Sigmoid colon (tissue), 4 donors: ENCODE measurements at regions not wholly inside any gene's neighbourhood (a gene's known extent, or its start where the extent isn't known, plus 50 kb on each side); places are given as distances from the start of the nearest gene placed in this dataset.
"Not testable (repeated sequence)": the region's sequence is repeated elsewhere in the genome, so short reads cannot be mapped to it uniquely, and the experiment has no call there.

Experiments
- EP300 ChIP-seq, 4 donors: sonication (generic); formaldehyde crosslinking; IDR thresholded peaks; one replicate each; pipeline ENCODE4 v1.6.1; 2017; ENCODE audit warnings: antibody characterized with exemption in 4 of 4
- POLR2A ChIP-seq, 2 donors: fragments of 450-650 bp; IDR thresholded peaks; one replicate each; pipeline ENCODE4 v1.6.1; 2016; ENCODE audit warnings: antibody characterized with exemption in 2 of 2, mild to moderate bottlenecking in 2 of 2, moderate library complexity in 2 of 2
- POLR2AphosphoS5 ChIP-seq, 4 donors: sonication (generic); formaldehyde crosslinking; IDR thresholded peaks; one replicate each; pipeline ENCODE4 v1.6.1; 2017; ENCODE audit warnings: antibody characterized with exemption in 4 of 4
- TF ChIP-seq, protein P1 (sequence below), 4 experiments: fragments of 450-650 bp in 3 of 4; fragments of 200-600 bp in 1 of 4; IDR thresholded peaks; one replicate each; pipeline ENCODE4 v1.5.1; 2016 to 2019; ENCODE audit warnings: antibody characterized with exemption in 4 of 4, mild to moderate bottlenecking in 3 of 4, moderate library complexity in 2 of 4

DNA sequence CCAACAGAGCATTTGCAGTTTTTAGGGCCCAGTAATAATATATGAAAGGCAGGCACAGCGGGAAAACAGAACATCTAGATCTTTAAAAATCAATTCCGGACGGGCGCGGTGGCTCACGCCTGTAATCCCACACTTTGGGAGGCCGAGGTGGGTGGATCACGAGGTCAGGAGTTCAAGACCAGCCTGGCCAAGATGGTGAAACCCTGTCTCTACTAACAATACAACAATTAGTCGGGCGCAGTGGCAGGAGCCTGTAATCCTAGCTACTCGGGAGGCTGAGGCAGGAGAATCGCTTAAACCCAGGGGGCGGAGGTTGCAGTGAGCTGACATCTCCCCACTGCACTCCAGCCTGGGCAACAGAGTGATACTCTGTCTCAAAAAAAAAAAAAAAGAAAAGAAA is 88.5 kb upstream of the MSH6 start:
- not testable (repeated sequence) for TF ChIP-seq POLR2A, EP300, POLR2AphosphoS5 (IDR thresholded peaks at IDR 0.05)
- TF ChIP-seq, protein P1, sequence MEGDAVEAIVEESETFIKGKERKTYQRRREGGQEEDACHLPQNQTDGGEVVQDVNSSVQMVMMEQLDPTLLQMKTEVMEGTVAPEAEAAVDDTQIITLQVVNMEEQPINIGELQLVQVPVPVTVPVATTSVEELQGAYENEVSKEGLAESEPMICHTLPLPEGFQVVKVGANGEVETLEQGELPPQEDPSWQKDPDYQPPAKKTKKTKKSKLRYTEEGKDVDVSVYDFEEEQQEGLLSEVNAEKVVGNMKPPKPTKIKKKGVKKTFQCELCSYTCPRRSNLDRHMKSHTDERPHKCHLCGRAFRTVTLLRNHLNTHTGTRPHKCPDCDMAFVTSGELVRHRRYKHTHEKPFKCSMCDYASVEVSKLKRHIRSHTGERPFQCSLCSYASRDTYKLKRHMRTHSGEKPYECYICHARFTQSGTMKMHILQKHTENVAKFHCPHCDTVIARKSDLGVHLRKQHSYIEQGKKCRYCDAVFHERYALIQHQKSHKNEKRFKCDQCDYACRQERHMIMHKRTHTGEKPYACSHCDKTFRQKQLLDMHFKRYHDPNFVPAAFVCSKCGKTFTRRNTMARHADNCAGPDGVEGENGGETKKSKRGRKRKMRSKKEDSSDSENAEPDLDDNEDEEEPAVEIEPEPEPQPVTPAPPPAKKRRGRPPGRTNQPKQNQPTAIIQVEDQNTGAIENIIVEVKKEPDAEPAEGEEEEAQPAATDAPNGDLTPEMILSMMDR (IDR thresholded peaks at IDR 0.05) = not testable (repeated sequence)
